IMR-90 (cell line): ENCODE measurements at regions not wholly inside any gene's neighbourhood (a gene's known extent, or its start where the extent isn't known, plus 50 kb on each side); places are given as distances from the start of the nearest gene placed in this dataset.

Experiments
- BHLHE40 ChIP-seq: fragments of 150-350 bp; IDR thresholded peaks from 2 replicates; pipeline ENCODE4 v1.6.1; 2016; ENCODE audit warnings: mild to moderate bottlenecking, low read depth, low read length
- CEBPB ChIP-seq: IDR thresholded peaks from 2 replicates; pipeline ENCODE4 v1.6.1; 2012; ENCODE audit warnings: low read depth, low read length, improper control_type of control experiment
- CHD1 ChIP-seq: IDR thresholded peaks from 2 replicates; pipeline ENCODE4 v1.6.1; 2012; ENCODE audit warnings: low read depth, low read length, improper control_type of control experiment
- CTCF ChIP-seq: conservative IDR thresholded peaks from 2 replicates; pipeline ENCODE4 v1.5.1; 2012; ENCODE audit warnings: mild to moderate bottlenecking, low read depth, low read length, improper control_type of control experiment
- FOS ChIP-seq: fragments of 150-350 bp; IDR thresholded peaks from 2 replicates; pipeline ENCODE4 v1.6.1; 2016; ENCODE audit warnings: low read depth, low read length
- MAFK ChIP-seq: IDR thresholded peaks from 2 replicates; pipeline ENCODE4 v1.6.1; 2012; ENCODE audit warnings: low read depth, low read length, improper control_type of control experiment
- MAZ ChIP-seq: IDR thresholded peaks from 2 replicates; pipeline ENCODE4 v1.6.1; 2012; ENCODE audit warnings: low read depth, mild to moderate bottlenecking, low read length, improper control_type of control experiment, moderate library complexity, borderline replicate concordance
- MXI1 ChIP-seq: IDR thresholded peaks from 2 replicates; pipeline ENCODE4 v1.6.1; 2012; ENCODE audit warnings: low read depth, mild to moderate bottlenecking, low read length, moderate library complexity, borderline replicate concordance
- POLR2A ChIP-seq: IDR thresholded peaks from 2 replicates; pipeline ENCODE4 v1.6.1; 2012; ENCODE audit warnings: mild to moderate bottlenecking, low read depth, low read length
- USF2 ChIP-seq: fragments of 150-350 bp; IDR thresholded peaks from 2 replicates; pipeline ENCODE4 v1.6.1; 2017; ENCODE audit warnings: mild to moderate bottlenecking, antibody characterized with exemption, low read length, low read depth

GRCh38 chrX:51047950-51048349 lies 137.4 kb downstream of the BMP15 start:
- TF ChIP-seq POLR2A (no peak), CTCF (no peak), MAFK (no peak), BHLHE40 (no peak), CEBPB (no peak), MXI1 (no peak), USF2 (no peak), MAZ (no peak), CHD1 (no peak), FOS (no peak)
